ENCODE measurements at regions not wholly inside any gene's neighbourhood (a gene's known extent, or its start where the extent isn't known, plus 50 kb on each side); places are given as distances from the start of the nearest gene placed in this dataset.
"Not testable (repeated sequence)": the region's sequence is repeated elsewhere in the genome, so short reads cannot be mapped to it uniquely, and the experiment has no call there.

DNA sequence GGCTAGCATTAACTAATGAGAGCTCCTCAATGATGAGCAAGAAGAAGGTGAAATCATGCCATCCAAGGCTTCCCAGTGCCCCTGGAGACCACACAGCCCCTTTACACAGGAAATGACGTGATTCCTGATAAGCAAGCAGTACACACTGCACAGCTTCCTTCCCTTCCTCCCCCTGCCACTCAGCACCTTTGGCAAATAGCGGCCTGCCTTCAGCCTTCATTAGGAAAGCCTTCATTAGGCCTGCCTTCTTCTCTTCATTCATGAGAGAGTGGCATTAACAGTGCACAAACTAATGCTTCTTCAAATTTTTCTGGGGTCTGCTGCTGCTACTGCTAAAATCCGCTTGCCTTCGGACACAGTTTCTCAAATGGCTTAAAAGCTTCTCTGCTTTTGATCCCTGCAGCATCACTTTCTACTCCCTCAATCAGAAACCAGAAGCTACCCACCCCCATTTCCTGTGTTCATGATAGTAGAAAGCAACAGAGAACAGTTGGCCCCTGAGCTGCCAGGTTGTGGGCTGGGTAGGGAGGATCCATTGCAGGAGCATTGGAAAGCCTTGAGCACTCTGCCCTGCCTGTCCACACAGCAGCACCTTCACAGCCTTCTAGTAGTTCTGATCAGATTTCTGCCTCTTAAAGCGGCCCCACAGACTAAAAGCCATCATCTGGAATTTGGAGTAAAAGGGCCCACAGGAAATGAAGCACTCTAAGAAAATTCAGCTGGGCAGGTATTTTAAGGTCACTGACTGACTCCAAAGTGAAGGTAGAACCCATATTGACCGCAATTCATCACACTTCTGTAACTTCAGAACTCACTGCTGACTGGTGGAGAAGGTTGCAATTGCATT, 103.8 kb upstream of the ETV6 start:
- intact Hi-C loops (cut with DNase I): no loop called here
- Histone ChIP-seq H3K27me3 (ENCODE audit: insufficient read depth in 3 of 3, low read length in 2 of 3) (no peaks in the 10 kb centered on the region), H3K4me1 (no peaks in the 10 kb centered on the region), H3K9me3 (no peaks in the 10 kb centered on the region), H3K4me3 (no peak overlapping the region), H3K36me3 (ENCODE audit: insufficient read depth in 1 of 2, low read depth in 1 of 2) (no peaks in the 10 kb centered on the region), H3K27ac (no peak overlapping the region)
- 58 to 63% (median 60%) methylated on average over 6 of the region's 6 CpGs for WGBS, 3 donors
- TF ChIP-seq, protein P1, sequence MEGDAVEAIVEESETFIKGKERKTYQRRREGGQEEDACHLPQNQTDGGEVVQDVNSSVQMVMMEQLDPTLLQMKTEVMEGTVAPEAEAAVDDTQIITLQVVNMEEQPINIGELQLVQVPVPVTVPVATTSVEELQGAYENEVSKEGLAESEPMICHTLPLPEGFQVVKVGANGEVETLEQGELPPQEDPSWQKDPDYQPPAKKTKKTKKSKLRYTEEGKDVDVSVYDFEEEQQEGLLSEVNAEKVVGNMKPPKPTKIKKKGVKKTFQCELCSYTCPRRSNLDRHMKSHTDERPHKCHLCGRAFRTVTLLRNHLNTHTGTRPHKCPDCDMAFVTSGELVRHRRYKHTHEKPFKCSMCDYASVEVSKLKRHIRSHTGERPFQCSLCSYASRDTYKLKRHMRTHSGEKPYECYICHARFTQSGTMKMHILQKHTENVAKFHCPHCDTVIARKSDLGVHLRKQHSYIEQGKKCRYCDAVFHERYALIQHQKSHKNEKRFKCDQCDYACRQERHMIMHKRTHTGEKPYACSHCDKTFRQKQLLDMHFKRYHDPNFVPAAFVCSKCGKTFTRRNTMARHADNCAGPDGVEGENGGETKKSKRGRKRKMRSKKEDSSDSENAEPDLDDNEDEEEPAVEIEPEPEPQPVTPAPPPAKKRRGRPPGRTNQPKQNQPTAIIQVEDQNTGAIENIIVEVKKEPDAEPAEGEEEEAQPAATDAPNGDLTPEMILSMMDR (IDR thresholded peaks at IDR 0.05): no peak
- ATAC-seq: no peak
- DNase-seq: no peak

DNA sequence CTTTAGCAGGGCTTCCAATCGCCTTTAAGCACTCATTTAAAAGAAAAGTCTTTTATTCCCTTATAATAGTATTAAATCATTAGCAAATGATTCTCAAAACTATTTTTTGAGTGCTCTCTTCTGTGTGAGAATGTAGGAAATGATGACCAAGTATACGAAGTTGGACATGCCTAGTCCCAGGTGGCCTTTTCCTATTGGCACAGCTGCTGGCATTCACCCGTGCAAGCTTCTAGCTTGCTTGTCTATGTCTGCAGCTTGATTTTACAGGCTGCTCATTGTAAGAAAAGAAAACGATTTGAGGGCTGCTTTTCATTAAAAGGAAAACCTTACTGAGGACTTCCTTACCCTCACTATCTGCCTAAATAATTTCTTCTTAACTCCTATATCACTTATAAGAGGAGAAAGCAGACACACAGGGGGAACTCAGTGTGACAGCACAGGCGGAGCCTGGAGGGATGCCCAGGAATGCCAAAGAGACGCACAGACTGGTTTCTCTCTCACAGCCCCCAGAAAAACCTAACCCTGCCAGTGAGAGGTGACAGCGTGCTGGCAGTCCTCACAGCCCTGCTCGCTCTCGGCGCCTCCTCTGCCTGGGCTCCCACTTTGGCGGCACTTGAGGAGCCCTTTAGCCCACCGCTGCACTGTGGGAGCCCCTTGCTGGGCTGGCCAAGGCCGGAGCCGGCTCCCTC, 102.7 kb upstream of the ETV6 start:
- H3K27me3 ChIP-seq (ENCODE audit: insufficient read depth in 3 of 3, low read length in 2 of 3); H3K4me1 ChIP-seq; H3K36me3 ChIP-seq (ENCODE audit: insufficient read depth in 1 of 2, low read depth in 1 of 2); H3K27ac ChIP-seq; H3K9me3 ChIP-seq; DNase-seq; intact Hi-C loops (cut with DNase I); ATAC-seq: not testable (repeated sequence)
- H3K4me3 ChIP-seq: peak overlapping the region; percentile 15
- WGBS, 3 donors: 31 to 49% (median 47%) methylated on average over 11 to 14 of the region's 14 CpGs

DNA sequence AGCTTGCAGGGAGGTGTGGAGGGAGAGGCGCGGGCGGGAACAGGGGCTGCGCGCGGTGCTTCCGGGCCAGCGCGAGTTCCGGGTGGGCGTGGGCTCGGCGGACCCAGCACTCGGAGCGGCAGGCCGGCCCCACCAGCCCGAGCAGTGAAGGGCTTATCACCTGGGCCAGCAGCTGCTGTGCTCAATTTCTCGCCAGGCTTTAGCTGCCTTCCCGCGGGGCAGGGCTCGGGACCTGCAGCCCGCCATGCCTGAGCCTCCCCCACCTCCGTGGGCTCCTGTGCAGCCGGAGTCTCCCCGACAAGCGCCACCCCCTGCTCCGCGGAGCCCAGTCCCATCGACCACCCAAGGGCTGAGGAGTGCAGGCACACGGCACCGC, 102.2 kb upstream of the ETV6 start:
- H3K27ac ChIP-seq; H3K4me3 ChIP-seq; DNase-seq; H3K27me3 ChIP-seq (ENCODE audit: insufficient read depth in 3 of 3, low read length in 2 of 3); intact Hi-C loops (cut with DNase I); H3K9me3 ChIP-seq; H3K36me3 ChIP-seq (ENCODE audit: insufficient read depth in 1 of 2, low read depth in 1 of 2); H3K4me1 ChIP-seq; ATAC-seq: not testable (repeated sequence)
- 84 to 86% (median 84%) methylated on average over 23 to 31 of the region's 31 CpGs for WGBS, 3 donors

DNA sequence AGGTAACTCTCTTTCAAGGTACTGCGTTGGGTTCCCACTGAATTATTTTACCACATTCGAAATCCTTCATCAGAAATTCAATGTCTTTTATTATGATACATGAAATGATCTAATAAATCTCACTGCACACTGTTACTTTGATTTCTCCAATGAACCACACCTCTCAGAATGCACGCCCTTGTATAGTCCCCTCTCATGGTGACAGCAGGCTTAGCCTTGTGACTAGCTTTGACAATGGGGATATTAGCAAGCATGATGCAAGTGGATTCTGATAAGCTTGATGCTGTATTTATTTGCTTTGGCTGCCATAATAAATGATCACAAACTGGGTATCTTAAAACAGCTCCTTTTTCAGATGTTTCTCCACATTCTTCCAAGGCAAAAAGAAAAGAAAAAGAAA, 100.4 kb upstream of the ETV6 start:
- no peaks in the 10 kb centered on the region for H3K4me1 ChIP-seq
- intact Hi-C loops (cut with DNase I): no loop called here
- no peak overlapping the region for H3K27ac ChIP-seq
- 79 to 91% (median 89%) methylated on average over 3 of the region's 3 CpGs for WGBS, 3 donors
- DNase-seq (no peak), ATAC-seq (no peak)
- TF ChIP-seq, protein P1 (IDR thresholded peaks at IDR 0.05): no peak
- no peak overlapping the region for H3K4me3 ChIP-seq
- no peaks in the 10 kb centered on the region for H3K9me3 ChIP-seq
- H3K27me3 ChIP-seq (ENCODE audit: insufficient read depth in 3 of 3, low read length in 2 of 3): no peaks in the 10 kb centered on the region
- no peaks in the 10 kb centered on the region for H3K36me3 ChIP-seq (ENCODE audit: insufficient read depth in 1 of 2, low read depth in 1 of 2)

DNA sequence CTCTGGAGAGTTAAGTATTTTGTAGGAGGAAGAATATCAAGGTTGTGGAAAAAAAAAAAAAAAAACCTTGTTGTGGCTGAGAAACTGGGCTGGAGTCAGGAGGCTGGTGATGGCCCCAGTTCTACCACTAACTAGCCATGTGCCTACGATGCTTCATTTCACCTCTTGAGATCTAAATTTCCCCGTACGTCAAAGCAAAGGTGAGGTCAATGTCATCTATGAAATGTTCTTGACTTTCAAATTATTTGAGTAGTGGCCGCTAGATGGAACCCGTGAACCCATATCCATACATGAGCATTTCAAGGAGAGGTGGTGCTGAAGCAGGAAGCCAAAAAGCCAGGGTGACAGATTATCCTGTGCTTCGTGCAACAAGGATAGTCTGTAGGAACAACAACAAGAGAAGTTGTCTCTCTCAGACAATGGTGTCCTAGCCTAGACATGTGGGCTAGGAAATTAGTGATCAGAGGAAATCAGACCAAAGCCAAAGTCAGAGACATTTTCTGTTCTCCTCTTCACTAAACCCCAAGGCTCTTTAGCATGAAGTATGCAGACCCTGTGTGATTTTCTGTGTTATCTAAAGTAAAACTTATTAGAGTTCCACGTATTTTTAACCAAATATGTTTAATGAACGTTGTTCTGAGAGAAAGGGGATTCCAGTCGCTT, 95.5 kb upstream of the ETV6 start:
- intact Hi-C loops (cut with DNase I): no loop called here
- DNase-seq: no peak
- ATAC-seq: no peak
- H3K4me1 ChIP-seq: no peaks in the 10 kb centered on the region
- H3K4me3 ChIP-seq: no peak overlapping the region
- H3K9me3 ChIP-seq: no peaks in the 10 kb centered on the region
- no peaks in the 10 kb centered on the region for H3K27me3 ChIP-seq (ENCODE audit: insufficient read depth in 3 of 3, low read length in 2 of 3)
- TF ChIP-seq, protein P1 (IDR thresholded peaks at IDR 0.05): peak; percentile 42
- 17 to 19% (median 19%) methylated on average over 9 of the region's 9 CpGs for WGBS, 3 donors
- H3K27ac ChIP-seq: no peak overlapping the region
- no peaks in the 10 kb centered on the region for H3K36me3 ChIP-seq (ENCODE audit: insufficient read depth in 1 of 2, low read depth in 1 of 2)

Measured in psoas muscle (tissue), 7 donors.